AG08395 (cell line): ENCODE measurements at regions not wholly inside any gene's neighbourhood (a gene's known extent, or its start where the extent isn't known, plus 50 kb on each side); places are given as distances from the start of the nearest gene placed in this dataset.
A peak's percentile ranks its signal among the peaks of the same experiment; 100 is the strongest.

Experiments
- DNase-seq: peaks from one replicate; pipeline ENCODE4 v3.0.0; 2012; ENCODE audit warnings: mixed read lengths, low spot score

DNA sequence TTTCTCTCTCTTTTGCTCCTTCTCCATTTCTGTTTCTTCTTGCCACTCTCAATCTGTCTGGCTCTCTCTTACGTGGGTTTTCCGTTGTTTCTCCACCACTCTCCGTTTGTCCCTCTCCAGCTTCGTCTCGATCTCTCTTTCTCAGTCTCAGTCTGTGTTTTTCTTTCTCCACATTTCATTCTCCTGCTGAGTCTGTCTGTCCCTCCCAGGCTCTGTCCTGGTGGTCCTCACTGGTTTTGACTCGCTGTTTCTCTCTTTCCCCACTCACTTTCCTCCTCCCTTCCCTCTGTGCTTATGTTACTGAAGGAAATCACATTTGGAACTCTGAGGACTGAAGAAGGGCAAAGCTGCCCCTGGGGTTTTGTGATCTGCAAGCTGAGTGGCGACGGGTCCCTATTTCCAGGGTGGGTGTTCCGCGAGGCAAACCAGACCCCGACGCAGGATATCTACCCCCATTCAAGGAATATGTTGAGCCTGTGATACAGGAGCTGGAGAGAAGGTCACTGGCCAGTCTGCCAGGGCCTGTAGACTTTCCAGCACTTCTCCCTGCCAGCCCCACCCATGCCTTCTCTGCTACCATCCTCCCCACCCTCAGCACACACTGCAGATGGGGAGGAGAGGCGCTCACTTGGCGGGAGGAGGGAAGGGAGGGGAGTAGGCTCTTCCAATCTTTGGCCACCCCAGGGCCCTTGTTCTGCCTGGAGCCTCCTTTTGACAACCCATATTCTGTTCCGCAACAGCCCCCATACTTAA, 102.7 kb upstream of the MAP1LC3B2 start:
- peak; percentile 45 for DNase-seq

DNA sequence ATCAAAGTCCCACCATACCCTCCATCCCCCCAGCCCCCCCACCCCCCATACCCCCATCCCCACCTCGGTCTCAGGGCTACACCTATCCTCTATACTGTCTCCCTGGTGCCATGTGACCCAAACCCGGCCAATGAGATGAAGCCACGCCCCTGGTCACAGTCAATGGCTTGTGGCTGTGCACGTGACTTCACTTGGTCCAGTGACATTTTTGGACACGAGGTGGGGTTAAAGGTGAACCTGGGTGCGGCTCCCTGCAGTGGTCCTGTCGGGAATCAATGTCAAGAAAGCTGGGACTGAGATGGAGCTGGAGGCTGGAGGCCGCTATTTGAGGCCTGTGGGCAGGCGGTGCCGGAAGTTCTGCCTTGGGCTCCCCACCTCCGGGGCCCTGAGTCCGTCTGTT, 100.7 kb upstream of the MAP1LC3B2 start:
- no peak for DNase-seq

DNA sequence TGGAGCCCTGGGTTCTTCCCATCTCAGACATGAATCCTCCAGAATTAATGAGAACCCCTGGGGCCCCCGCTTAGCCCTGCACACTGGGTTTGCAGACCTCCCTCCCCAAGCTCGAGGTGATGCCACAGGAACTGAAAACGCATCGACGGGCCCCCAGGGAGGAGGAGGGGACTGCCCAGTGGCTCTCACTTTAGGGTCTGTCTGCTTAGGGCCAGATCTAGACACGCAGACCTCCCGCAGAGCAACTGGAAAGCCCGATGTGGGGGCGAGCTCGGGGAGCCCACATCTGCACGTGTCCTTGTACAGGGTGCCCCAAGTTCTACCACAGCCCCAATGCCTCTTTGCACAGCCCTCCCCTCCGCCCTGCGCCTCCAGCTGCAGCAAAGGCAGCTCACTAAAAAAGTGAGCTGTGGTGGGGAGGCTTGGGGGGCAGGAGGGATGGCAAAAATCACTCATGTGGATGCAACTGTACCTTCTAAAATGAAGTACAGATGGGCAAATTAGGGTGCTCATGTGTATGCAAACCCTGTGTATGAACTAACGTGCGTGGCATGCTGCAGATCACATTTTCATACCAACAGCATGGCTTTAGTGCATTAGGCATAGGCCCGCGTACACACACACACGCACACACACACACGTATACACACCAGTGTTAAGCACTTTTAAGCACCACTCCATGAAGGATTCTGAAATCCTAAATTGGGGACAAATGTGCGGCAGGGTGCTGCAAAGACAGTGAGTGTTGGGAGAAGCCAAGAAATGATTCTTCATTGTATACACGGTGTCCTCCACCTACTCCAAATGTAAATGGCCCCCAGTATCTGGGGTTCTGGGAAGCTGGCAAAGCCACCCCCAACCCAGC, 99.9 kb upstream of the MAP1LC3B2 start:
- DNase-seq = no peak

DNA sequence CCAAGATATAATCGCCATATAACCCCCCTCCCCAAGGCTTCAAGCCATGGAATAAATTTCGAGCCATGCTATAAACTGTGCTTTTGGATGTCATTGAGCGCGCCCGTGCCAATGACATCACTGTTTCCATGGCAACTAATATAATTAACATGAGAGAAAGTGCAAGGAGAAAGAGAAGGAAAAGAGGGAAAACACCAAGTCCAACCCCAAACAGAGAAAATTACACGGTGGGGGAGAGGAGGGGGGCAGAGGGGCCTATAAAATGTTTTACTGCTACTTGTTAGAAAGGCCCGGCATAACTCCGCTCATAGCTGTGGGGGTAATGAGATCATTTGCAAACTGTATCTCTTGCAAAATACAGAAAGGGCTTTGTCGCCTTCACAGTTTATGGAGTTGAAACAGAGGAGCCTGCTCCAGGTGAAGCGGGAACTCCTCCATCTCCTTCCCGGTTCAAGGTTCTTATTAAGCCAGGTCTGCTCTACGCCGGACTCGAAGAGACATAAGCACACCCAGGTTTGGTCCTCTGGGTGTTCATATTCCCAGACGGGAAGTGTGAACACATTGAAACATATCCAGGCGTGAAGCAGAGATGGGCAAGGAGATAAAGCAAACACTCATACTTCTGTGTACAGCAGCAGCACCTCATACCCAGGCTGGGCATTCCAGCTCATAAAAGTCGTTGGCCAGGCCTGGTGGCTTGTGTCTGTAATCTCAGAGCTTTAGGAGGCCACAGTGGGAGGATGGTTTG, 99.1 kb upstream of the MAP1LC3B2 start:
- DNase-seq = no peak

DNA sequence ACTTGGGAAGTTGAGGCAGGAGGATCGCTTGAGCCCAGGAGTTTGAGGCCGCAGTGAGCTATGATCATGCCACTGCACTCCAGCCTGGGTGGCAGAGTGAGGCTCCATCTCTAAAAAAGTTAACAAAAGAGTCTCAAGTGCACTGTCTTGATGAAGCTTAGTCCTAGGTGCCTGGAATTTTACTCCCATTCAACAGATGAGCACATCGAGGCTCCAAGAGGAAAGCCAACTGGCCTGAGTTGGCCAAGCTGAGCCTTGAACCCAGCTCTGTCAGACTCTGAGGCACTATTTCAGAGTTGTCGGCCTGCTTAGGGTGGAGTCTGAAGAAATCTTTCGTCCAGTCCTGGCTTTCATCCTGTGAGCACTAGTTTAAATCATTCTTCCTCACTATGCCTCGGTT, 98.1 kb upstream of the MAP1LC3B2 start:
- no peak for DNase-seq

DNA sequence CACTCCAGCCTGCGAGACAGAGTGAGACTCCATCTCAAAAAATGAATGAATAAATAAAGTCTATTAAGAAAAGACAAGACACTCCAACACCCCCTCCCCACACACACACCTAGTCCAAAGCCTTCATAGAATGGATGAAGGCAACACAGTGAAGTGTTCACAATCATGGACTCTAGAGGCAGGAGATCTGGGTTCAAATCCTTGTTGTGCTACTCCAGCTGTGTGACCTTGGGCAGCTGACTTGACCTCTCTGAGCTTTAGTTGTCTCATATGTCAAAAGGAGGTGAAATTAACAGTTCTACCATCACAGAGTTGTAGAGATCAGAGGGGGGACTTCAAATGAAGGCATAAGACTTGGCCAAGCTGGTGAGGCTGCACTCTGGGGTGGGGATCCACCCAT, 95.8 kb upstream of the MAP1LC3B2 start:
- no peak for DNase-seq

DNA sequence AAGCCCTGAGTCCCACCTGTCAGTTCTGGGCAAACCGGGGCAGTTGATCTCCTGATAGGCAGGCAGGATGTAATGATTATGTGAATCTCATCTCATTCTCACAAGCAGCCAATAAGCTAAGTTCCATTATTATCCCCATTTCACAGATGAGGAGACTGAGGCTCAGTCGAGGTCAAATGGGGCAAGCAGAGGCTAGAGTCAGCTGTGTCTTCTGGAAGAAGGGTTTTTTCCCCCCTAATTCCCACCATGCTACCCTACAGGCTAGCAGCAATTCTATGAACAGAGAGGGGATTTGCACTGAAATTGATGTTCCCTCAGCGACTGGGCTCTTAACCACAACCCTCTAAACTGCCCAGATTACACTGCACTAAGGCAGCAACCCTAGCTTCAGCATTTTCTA, 93.8 kb upstream of the MAP1LC3B2 start:
- no peak for DNase-seq

DNA sequence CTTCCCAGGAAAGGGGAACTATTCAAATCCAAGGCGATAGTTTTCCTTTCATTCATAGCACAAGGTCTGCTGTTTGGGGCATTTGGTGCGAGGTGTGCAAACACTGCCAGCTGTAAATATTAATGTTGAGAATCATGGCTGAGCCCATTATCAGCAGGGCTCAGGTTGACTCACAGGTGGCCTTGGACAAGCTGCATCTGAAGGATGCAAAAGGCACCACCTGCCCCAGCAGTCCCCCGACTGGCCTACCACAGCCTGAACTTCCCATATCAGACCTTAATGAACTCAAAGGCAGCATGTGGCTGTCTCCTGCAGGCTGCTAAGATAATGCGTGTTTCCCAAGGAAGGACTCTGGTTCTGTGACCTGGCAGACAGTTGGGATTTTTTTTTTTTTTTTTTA, 93.3 kb upstream of the MAP1LC3B2 start:
- DNase-seq = no peak

DNA sequence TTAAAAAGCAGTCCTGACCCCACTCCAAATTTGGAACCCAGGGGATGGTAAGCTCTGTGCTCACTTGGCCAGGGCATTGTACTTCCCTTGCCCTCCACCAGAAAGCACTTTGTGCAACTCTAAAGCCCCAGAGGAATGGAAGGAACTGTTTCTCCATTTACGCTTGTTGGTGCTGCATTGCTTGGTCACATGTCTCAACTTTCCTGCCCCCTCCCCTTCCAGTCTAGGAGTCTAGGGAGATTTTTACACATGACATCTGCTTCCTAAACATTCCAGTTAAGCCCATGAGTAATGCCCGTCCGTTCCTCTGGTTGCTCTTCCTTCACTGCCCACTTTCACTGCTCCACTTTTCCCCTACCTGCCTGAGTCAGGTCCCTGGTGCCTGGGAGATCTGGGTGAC, 92.6 kb upstream of the MAP1LC3B2 start:
- DNase-seq = no peak

DNA sequence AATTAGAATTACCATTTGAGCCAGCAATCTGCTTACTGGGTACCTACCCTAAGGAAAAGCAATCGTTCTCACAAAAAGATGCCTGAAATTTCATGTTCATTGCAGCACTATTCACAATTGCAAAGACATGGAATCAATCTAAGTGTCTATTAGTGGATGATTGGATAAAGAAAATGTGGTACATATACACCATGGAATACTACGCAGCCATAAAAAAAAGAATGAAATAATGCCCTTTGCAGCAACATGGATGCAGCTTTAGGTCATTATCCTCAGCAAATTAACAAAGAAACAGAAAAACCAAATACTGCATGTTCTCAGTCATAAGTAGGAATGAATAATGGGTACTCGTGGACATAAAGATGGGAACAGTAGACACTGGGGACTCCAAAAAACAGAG, 89.8 kb upstream of the MAP1LC3B2 start:
- DNase-seq = no peak

DNA sequence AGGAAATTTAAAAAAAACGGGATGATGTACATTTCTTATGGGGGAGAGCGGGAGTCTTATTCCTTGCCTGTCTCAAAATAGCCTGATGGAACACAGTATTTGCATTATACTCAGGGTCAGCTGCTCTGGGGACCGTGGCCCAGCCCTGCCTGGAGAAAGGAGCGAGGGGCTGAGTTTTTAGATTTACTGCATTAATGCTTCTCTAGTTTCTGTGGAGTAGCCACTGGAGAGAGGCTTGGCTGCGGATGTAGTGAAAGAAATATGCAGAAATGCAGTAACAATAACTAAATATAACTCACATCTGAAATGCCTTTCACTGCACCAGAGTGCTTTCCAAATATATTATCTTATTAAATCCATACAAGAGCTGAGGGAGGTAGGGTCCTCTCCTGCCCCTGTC, 87.6 kb upstream of the MAP1LC3B2 start:
- DNase-seq = no peak

DNA sequence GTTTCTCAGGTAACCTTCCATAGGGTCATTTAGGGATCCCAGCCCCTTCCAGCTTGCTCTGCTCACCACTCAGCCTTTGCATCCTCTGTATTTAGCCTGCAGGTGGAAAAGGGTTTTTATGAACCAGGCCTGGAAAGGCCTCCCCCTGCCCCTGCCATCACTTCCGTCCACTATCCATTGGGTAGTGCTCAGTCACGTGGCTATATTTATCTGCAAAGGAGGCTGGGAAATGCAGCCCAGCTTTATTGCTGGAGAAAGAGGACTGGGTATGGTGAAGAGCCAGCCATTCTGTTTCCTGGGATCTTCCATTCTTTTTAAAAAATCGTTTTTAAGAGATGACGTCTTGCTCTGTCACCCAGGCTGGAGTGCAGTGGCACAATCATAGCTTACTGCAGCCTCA, 87.0 kb upstream of the MAP1LC3B2 start:
- DNase-seq = no peak

DNA sequence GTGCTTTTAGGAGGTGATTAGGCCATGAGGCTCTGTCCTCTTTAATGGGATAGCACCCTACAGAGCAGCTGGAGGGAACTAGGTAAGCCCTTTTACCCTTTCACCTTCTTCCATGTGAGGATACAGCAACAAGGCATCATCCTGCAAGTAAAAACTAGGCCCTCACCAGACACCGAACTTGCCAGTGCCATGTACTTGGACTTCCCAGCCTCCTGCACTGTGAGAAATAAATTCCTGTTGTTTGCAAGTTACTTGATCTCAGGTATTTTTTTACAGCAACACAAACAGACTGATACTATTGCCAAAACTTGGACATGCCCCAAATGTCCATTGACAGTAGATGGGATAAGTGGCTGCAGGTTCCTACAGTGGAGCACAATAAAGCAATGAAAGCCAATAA, 85.8 kb upstream of the MAP1LC3B2 start:
- DNase-seq = no peak

DNA sequence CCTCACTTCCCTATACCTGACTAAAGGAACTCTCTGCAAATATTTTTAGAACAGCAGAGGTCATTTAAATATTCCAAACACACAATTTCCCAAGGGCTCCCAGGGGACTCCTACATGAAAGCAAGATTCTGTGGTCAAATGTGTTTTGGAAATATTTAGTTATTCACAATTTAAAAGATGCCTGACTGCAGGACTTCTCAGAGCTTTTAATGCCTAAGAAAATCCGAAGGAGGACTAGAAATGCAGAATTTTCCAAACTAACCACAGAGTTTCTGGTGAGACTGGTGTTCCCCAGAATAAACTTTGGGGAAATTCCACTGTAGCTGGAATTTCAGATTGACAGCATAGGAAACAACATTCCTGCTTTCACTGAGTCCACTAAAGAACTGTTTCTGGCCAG, 84.8 kb upstream of the MAP1LC3B2 start:
- peak; percentile 21 for DNase-seq

DNA sequence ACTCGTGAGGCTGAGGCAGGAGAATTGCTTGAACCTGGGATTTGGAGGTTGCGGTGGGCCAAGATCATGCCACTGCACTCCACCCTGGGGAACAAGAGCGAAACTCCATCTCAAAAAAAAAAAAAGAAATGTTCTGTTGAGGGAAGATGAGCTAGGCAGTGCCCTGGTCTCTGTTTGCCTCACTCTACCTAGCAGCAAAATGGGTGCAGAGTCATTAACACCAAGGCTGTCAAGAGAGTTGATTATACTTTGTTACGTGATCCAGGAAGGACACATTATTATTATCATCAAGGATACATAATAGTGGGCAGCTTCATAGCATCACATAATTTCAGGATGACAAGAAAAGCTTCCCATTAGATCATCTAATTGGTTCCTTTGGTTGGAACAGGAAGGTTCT, 84.3 kb upstream of the MAP1LC3B2 start:
- no peak for DNase-seq

DNA sequence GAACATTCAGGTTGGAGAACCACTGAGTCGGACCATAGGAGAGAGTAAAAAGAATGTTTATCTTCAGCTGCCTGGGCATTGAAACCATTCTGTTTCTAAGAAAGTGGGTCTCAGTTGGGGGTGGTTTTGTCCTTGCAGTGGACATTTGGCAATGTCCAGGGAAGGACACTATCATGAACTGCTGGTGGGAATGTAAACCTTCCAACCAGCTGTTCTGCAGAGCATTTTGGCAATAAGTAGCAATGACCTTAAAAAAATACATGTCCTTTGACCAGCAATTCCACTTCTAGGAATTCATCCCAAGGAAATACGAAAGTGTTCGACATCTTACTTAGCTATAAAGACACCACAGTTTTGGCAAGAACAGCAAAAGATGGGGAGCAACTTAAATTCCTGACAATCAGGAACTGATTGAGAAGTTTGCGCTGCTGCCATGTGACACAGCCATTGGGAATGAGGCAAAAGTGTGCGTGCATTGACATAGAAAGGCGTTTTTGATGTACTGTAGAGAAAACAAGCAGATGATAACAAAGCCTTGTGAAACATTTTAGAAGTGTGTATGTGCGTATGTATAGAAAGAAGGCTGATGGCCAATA, 82.9 kb upstream of the MAP1LC3B2 start:
- DNase-seq = no peak

DNA sequence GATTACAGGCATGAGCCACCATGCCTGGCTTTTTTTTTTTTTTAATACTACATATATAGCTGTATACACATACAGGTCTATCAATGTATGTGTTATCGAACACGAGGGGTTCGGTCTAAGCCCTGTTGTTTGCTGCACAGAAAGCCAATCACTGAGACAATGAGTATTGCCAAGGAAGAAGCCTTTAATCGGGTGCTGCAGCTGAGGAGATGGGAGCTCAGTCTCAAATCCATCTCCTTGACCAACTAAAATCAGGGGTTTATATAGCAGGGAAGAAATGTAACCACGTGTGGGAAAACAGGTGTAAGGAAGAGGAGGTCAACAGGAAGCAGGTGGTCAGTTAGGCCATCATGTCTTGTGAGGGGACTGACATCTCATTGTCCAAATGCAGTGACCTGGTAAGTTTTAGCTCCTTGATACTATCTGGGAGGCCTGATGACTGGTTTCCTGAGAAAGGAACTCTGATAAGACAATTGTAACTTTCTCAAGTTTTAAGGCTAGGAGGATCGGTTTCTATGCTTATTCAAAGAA, 80.9 kb upstream of the MAP1LC3B2 start:
- no peak for DNase-seq

DNA sequence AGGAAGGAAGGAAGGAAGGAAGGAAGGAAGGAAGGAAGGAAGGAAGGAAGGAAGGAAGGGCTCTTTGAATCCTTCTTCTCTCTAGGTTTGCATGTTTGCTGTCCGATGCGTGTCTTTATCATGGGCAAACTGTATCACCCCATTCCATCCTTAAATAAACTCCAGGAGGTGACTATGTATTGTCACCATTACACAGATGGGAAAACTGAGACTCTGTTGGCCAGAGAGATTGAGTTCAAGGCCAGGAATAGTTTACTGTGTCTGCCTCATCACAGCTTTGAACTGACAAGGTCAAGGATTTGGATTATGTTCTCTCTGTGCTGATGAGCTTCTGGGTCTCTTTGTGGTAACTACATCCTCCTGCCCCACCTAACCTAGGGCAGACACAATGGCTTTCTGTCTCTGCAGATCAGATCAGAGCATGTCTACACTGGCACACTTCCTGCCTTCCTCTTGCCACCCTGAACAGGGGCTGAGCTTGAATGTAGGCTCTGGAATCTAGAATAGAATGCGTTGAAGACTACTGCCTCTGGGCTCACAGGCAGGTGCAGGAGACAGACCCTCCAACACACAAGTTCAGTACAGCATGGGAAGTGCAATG, 78.9 kb upstream of the MAP1LC3B2 start:
- no peak for DNase-seq

DNA sequence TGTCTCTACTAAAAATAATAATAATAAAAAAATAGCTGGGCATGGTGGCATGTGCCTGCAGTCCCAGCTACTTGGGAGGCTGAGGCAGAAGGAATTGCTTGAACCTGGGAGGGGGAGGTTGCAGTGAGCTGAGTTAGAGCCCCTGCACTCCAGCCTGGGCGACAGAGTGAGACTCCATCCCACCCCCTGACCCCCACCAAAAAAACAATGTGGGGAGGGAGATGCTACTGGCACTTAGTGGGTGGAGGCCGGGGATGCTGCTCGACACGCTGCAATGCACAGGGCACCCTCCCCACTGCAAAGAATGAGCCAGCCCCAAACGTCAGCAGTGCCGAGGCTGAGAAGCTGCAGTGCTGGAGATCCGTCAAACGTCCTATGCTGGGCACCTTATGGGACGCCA, 77.5 kb upstream of the MAP1LC3B2 start:
- no peak for DNase-seq

DNA sequence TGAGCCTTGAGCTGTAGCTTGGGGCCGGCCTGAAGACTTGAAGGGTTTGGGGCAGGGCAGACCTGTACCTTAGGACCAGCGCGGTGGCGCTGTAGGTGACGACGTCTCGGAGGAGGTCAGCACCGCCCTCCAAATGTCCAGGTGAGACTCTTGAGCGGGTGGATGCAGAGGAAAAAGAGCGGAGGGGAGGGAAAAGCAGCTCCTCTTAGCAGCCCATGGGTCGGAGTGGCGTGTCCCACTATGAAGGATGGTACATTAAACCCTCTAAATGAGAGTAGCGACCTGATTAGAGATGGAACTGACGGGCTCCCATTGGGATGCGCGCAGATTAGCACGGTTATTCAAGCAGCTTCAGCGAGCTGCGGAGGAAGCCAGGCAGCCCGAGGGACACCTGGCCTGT, 77.0 kb upstream of the MAP1LC3B2 start:
- no peak for DNase-seq

DNA sequence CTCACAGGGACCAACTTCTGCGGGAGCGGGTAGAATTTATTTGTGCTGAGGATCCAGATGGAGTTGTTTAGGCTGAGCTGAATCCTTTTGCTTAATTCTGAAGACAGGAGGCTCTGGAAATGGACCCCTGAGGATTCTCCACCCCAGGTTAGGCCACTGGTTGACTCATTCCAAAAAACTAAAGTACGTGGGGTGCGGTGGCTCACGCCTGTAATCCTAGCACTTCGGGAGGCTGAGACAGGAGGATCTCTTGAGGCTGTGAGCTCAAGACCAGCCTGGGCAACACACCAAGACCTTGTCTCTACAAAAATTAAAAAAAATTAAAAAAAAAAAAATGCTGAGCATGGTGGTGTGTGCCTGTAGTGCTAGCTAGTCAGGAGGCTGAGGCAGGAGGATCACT, 76.3 kb upstream of the MAP1LC3B2 start:
- DNase-seq = no peak
